SKM-1 treated with dmso at 0.1 percent for 144 hours (cell line): ENCODE measurements at regions not wholly inside any gene's neighbourhood (a gene's known extent, or its start where the extent isn't known, plus 50 kb on each side); places are given as distances from the start of the nearest gene placed in this dataset.

Experiments used
- DNase-seq: peaks from one replicate; lab custom pipeline; 2025; ENCODE audit not compliant: unreplicated experiment; lab: John Stamatoyannopoulos, UW

- DNase-seq = no peak
Measured at GRCh38 chr13:26989957-26990713, 181.5 kb downstream of the USP12 start.

DNA sequence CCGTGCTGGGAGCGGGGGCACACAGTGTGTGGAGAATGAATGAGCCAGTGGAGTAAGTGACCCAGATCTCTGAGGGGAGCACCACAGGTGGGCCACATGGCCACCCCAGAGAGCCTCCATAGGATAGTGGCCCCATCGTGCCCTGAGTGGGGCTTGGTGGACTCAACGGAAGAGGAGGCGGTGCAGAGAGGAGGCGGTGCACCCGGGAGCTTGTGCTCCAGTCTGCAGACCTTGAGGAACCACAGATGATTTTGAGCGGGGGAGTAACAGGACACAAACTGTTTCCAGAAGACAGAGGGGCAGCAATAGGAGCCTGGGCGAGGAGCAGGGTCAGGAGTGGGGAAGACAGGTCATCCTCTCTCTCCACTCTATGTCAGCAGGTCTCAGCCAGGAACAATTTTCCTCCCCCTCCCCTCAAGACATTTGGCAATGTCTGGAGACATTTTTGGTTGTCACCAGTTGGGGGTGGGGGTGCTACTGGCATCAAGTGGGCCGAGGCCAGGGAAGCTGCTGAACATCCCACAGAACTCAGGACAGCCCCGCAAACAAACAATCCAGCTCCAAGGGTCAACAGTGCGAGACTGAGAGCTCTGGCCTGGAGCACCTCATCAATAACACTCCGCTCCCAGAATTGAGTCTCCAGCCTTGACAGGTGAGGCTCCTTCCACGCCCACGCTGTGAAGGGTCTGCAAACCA is 182.2 kb downstream of the USP12 start:
- no peak for DNase-seq

DNA sequence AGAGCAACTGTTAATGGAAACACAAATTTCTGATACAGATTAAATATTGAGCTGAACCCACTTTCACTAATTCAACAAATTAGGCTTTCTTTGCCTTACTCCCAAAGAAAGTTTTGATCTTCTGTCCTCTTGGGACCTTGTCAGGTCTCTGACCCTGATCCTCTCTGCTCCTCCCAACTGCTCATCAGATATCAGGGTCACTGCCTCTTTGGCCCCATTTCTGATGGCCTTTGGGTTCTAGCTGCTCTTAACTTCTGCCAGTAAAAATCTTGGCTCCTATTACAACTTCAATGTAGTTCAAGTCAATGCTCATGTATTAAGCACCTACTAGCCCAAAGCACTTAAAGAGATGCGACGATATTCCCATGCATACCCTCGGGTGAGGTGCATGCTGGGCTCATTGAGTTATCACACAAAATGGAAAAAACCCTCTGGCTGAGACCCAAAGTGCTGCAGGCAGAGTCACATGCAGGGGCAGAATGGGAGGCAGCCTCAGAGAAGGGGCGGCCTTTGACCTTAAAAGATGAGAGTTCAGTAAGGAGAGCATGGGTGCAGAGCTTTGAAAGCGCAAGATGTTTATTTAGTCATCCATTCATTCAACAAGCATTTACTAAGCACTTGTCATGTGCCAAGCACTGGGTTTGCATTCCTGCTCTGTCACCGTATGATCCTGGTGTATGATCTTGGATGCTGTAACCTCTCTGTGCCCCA is 183.4 kb downstream of the USP12 start:
- no peak for DNase-seq

DNA sequence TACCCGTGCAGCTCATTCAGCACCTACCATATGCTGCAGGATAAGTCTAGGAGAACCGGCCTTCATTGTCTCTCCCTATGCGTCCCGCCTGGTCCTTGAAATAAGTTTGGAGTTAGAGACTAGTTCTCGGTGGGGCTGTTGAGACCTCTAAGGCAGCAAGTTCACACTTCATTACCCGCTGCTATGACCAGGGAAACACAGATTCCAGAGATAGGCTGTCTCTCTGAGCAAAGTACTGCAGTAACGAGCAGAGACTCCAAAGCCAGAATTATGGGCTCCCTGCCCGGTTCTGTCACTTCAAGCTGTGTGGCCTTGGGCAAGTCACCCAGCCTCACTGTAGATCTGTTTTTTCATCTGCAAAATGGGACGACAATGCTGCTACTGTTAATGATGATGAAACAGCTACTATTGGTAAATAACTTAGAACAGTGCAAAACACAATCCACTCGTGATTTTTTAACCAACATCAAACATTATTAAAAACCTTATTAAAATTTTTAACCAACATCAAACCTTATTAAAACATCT is 184.1 kb downstream of the USP12 start:
- no peak for DNase-seq

DNA sequence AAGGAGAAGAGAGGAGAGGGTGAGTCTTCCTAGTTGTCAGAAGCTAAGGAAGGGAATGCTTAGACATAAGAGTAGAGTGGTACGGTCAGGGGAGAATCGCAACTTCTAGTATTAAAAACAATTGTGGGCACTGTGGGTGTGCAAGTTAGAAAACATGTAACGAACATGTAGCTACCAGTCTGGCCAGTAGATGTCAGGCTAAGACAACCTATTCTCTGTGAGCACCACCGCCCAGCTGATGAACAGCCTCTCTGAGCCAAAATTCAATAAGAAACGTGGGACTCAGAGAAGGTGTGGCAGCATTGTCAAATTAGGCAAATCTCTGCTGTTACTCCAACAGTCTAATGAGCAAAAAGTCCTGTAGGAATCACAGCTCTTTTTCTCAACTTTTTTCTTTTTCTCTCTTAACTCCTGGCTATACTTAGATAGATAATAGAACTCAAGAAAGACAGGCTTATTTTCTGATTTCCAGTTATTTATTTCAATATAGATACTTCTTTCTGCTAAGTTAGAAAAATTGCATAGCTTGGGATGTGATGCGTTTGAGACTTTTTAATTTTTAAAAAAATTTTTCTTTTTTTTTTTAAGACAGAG is 186.2 kb downstream of the USP12 start:
- DNase-seq = peak; percentile 74

DNA sequence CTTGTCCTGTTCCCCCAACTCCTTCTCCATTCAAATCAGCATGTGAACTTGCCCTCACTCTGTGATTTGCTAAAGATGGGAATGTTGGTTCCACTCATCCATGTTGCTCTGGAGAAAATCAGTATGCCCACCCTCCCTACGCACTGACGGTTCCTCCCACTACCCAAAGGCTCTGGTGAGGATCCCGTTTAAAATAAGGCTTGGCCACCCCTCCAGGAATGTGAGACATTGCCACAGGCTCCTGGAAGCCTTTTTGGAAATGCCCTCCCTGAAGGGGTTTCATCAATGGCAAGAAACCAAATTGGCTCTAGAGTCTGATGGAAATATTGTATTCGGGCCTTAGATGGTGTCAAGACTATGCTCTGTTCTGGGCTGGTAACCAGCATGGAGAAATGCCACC is 187.3 kb downstream of the USP12 start:
- no peak for DNase-seq

DNA sequence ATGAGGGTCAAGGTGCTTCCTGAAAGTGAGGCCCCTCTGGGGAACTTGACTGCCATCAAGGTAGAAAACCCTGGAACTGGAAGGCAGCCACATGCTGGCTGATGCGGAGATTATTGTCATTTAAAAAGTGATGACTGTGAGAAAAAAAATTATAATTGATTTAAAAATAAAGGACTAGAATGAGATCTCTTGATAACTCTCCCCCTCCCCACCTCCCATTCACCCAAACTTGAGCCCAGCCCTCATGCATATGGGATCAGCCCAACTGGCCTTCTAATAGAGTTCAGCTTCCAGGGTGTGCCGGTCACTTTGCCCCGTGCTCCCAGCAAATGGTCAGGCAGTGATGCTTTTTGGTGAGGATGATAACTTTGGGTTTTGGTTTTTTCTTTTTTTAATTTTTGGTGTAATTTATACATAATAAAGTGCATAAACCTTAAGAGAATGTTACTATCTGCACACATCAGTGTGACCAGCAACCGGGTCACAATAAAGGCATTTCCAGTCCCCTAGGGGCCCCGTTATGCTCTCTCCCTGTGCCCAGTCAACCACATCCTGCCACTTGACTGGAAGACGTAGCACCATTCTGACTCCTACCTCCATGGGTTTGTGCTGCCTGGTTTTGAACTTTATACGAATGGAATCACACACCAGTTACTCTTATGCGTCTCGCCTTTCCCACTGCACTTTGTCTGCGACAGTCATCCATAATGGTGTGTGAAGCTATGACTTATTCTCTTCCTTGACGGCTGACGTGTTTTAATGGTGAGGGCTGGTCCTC is 187.9 kb downstream of the USP12 start:
- DNase-seq = no peak

- DNase-seq = no peak
Measured at GRCh38 chr13:26980099-26981031, 191.2 kb downstream of the USP12 start.

DNA sequence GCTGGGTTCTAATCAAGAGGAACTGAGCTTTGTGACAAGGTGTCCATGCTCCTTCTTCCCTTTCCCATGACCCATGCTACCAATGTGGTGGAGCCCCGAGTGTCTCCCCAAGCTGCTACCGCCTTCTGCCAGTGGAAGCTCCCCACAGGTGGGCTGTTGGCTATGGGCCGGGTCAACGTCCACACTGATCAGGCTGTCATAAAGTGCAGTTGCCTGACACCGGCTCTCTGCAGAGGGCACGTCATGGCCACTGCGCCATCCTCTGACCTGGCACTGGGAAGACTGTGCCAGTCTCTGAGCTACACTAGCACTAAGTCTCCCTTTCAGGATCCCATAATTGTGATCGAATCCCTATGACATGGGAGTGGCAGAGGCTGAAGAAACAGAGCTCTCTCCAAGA is 192.3 kb downstream of the USP12 start:
- DNase-seq = no peak

DNA sequence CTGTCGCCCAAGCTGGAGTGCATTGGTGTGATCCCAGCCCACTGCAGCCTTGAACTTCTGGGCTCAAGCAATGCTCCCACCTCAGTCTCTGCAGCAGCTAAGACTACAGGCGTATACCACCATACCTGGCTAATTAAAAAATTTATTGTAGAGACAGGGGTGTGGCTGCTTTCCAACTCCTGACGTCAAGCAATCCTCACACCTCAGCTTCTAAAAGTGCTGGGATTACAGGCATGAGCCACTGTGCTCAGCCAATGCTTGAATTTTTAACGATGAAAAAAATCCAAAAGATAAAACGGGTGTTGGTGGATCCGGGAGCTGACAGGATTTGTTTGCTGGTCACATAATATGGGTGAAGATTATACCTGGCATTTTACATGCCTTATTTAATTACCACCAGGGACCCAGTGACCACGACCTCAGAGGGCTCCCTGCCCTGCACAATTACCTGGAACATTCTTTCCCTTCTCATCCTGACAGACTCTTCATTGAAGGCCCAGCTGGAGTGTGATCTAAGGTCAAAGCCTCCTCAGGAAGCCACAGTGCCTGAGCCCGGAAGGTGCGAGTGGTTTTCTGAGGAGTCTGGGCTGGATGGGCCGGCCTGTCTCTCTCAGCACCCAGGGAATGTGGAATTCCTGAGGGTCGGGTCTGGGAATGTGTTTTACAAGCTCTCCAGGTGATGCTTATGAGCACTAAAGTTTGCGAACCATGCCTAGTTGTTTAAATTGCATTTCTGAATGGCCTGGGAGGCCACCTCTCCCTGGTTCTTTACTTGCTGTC is 193.3 kb downstream of the USP12 start:
- no peak for DNase-seq

DNA sequence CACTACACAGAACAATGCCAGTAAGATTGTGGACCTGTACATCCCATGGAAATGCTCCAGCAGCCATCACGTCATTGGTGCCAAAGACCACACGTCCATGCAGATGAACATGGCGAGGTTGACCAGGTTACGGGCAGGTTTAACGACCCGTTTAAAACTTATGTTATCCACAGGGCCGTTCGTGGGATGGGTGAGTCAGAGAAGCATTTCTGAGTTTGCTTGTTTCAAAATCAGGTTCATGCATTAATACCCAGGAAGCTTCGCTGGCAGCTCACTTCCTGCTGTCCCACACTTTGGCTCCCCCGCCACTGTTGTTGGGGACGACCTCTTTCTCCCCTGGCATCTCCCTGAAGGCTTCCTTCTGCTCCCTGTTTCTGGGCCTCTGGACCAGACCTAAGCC is 194.1 kb downstream of the USP12 start:
- DNase-seq = no peak

DNA sequence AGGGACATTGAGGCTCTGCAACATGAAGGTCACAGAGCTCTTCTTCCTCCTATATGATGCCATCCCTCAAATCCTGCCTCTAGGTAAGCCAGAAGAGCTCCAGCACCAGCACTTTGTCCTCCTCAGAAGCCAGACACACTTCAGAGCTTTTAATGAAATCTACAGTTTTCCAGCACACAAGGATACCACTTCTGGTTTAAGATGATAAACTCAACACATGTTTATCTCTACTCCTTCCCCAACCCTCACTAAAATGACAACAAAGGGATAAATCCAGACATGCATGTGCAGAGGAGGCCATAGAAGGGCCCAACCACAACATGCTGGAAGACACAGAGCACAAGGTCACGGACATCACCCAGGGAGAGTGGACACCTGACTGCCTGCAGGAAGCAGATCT is 195.3 kb downstream of the USP12 start:
- no peak for DNase-seq

GRCh38 chr13:26973946-26974345 is 197.7 kb downstream of the USP12 start:
- no peak for DNase-seq

DNA sequence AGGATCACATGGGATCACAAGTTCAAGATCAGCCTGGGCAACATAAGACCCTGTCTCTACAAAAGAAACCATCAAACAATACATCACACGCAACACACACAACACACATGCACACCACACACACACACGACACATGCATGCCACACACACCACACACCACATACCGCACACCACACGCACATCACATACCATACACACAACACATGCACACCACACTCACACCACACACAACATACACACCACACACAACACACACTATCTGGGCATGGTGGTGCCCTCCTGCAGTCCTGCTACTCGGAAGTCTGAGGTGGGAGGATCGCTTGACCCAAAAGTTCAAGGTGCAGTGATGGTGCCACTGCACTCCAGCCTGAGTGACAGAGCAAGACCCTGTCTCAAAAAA is 198.3 kb downstream of the USP12 start:
- no peak for DNase-seq

- peak; percentile 42 for DNase-seq
Measured at GRCh38 chr13:26971990-26972887, 199.4 kb downstream of the USP12 start.

GRCh38 chr13:26968431-26969341 is 202.9 kb downstream of the USP12 start:
- DNase-seq = no peak
